Mesodermal cell (in vitro differentiated cells): ENCODE measurements at regions not wholly inside any gene's neighbourhood (a gene's known extent, or its start where the extent isn't known, plus 50 kb on each side); places are given as distances from the start of the nearest gene placed in this dataset.
"Not testable (repeated sequence)": the region's sequence is repeated elsewhere in the genome, so short reads cannot be mapped to it uniquely, and the experiment has no call there.

Source experiments
- H3K27ac ChIP-seq: 2 replicates; pipeline ENCODE4 v1.7.0; 2013; ENCODE audit warnings: mild to moderate bottlenecking, low read depth, low read length, moderate library complexity; ENCODE audit not compliant: severe bottlenecking
- H3K36me3 ChIP-seq: 2 replicates; pipeline ENCODE4 v1.7.1; 2013; ENCODE audit warnings: mild to moderate bottlenecking, low read length, moderate library complexity; ENCODE audit not compliant: control insufficient read depth, insufficient read depth
- H3K4me1 ChIP-seq: one replicate; pipeline ENCODE4 v1.7.1; 2013; ENCODE audit warnings: mild to moderate bottlenecking, low read length; ENCODE audit not compliant: insufficient read depth, control insufficient read depth, poor library complexity, severe bottlenecking
- H3K4me3 ChIP-seq: 2 replicates; pipeline ENCODE4 v1.7.0; 2013; ENCODE audit warnings: low read length, control low read depth, mild to moderate bottlenecking; ENCODE audit not compliant: insufficient read depth, poor library complexity, severe bottlenecking; ENCODE audit errors: extremely low read depth
- H3K9me3 ChIP-seq: 2 replicates; pipeline ENCODE4 v1.7.1; 2013; ENCODE audit warnings: mild to moderate bottlenecking, low read length, moderate library complexity; ENCODE audit not compliant: control insufficient read depth
- WGBS, 2 experiments: methylation state at CpG; one replicate each; pipeline ENCODE4 v1.1.5; 2013; ENCODE audit warnings: missing lambda C conversion rate in 2 of 2; ENCODE audit not compliant: insufficient coverage in 2 of 2; 5-methylcytosine and 5-hydroxymethylcytosine counted together

DNA sequence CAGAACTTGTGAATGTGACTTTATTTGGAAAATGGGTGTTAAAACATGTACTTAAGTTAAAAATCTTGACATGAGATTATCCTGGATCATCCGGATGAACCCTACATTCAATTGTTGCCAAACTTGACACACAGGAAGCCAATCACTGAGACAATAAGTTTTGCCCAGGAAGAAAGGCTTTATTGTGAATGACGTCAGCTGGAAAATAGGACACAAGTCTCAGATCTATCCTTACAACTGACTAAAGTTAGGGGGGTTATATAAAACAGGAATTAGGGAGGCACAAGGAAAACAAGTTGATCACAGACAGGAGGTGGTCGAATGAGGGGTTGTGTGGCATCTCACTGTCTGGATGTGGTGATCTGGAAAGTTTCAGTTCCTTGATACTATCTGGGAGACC is 126.9 kb downstream of the TTC8 start:
- Histone ChIP-seq H3K9me3 (peaks cover 19% of the 10 kb centered on the region), H3K4me3 (no peak overlapping the region), H3K27ac (no peak overlapping the region), H3K36me3 (no peaks in the 10 kb centered on the region), H3K4me1 (no peaks in the 10 kb centered on the region)
- WGBS, 2 experiments, result 76 to 94% methylated on average over 2 to 3 of the region's 3 CpGs

DNA sequence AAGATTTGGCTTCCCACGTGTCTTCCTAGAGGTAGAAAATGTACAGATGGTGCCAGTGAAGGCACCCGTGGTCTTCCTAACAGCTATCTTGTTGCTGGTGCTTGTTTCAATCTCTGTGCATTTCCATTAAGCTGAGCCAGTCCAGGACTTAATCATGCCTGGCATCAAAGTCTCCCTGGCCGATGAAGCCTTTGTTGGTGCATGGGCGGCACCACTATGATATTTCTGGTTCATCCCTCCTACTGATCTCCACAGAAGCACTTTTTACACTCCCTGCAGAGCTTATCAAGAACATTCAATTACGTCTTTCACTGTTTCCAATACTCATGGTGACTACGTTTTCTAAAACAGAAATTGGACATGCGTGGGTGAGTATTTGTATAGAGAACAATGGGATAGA is 128.4 kb downstream of the TTC8 start:
- Histone ChIP-seq H3K36me3 (no peaks in the 10 kb centered on the region), H3K9me3 (peaks cover 19% of the 10 kb centered on the region), H3K27ac (no peak overlapping the region), H3K4me1 (no peaks in the 10 kb centered on the region), H3K4me3 (no peak overlapping the region)
- 81 to 85% methylated on average over 4 to 5 of the region's 7 CpGs for WGBS, 2 experiments

DNA sequence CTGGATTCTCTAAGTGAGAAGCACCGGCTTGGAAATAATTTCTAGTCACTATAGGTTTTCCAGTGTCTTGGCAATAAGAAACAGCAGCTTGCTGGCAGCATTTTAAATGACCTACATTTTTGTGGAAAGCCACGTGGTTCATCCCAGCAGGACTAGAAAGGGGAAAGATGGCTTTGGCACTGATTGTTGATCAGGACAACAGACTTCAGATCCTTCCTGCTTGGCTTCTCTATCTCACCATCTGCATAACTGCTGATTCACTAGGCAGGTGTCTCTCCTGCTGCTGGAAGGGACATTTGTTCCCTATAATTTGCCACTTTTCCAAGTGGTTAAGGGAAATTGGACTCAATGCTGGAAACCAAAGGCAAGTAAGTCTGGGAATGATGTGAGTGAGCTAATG is 131.0 kb downstream of the TTC8 start:
- Histone ChIP-seq H3K36me3 (no peaks in the 10 kb centered on the region), H3K4me1 (no peaks in the 10 kb centered on the region), H3K4me3 (no peak overlapping the region), H3K27ac (no peak overlapping the region), H3K9me3 (peaks cover 19% of the 10 kb centered on the region)
- WGBS, 2 experiments, result 61 to 74% methylated on average over 2 of the region's 2 CpGs

DNA sequence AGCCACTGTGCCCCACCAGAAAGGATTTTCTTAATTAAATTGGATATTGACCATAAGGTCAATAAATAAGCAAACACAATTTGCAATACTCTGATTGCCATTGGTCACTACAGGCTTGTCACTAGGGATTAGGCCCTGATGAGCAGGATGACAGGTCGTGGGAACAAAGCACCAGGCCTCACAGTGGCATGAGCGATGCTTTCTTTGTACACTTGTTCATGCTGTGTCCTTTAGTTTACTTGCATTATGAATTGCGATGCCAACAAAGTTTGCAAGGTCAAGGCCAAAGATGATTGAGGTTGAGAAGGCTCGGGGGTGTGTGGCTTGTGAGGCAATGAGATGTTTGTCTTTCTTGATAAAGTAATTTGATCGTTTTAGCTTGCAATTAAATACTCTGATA is 136.0 kb downstream of the TTC8 start:
- no peaks in the 10 kb centered on the region for H3K9me3 ChIP-seq
- no peaks in the 10 kb centered on the region for H3K36me3 ChIP-seq
- no peak overlapping the region for H3K27ac ChIP-seq
- no peaks in the 10 kb centered on the region for H3K4me1 ChIP-seq
- WGBS, 2 experiments, result 85 to 88% methylated on average over 2 to 3 of the region's 5 CpGs
- H3K4me3 ChIP-seq, result no peak overlapping the region

DNA sequence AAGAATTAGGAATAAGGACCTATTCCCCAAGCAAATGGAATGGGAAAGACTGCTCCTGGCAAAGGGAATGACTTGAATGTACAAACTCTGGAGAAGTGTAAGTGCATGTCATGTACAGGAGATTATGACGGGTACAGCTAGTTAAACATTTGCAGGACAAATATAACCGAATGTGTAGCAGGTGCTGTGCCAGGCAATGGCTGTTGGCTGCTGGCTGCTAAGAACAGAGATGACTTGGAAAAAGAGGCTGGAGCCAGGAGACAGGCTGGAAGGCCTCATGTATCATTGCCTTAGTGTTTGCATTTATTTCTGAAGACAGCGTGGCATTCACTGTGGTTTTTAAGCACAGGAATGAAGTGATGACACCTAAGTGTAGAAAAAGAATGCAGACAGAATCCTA is 136.8 kb downstream of the TTC8 start:
- Histone ChIP-seq H3K4me1 (no peaks in the 10 kb centered on the region), H3K27ac (no peak overlapping the region), H3K4me3 (no peak overlapping the region), H3K9me3 (no peaks in the 10 kb centered on the region), H3K36me3 (no peaks in the 10 kb centered on the region)
- 89 to 95% methylated on average over 3 of the region's 3 CpGs for WGBS, 2 experiments

DNA sequence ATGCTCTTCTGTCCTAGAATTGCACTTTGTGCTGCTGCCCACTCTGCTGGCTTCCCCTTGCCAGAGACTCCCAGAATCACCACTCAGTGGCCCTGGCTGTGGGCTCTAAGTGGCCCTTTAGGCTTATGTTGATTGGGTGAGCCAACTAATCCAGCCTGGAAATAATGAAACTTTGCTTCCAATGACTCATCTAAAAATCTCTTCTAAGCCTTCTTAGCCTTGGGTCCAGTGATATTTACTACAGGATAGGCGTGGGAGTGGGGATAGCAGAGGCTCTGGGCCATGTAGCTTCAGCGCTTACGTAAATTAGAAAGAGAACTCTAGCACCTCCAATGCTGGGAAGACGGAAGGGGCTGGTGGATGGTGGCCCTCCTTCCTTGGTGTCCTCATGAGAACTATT is 137.9 kb downstream of the TTC8 start:
- H3K36me3 ChIP-seq, result no peaks in the 10 kb centered on the region
- H3K4me3 ChIP-seq, result no peak overlapping the region
- no peak overlapping the region for H3K27ac ChIP-seq
- WGBS, 2 experiments, result 80 to 84% methylated on average over 4 of the region's 4 CpGs
- H3K9me3 ChIP-seq, result no peaks in the 10 kb centered on the region
- no peaks in the 10 kb centered on the region for H3K4me1 ChIP-seq

DNA sequence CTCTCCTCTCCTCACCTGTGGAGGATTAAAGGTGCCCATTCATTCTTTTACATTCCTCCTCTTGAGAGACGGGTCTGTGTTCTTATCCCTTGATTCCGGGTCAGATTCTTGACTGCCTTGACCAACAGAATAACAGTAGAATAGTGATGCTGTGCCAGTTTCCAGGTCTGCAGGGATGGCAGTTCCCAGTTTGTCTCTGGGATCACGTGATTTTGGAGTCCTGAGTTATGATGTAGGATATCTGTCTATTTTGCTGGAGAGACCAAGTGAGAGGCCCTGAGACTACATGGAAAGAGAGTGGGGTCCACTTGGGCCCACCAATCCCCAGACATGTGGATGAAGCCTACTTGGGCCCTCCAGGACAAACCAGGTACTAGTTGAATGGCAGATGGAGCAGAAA is 142.8 kb downstream of the TTC8 start:
- Histone ChIP-seq H3K27ac (no peak overlapping the region), H3K36me3 (no peaks in the 10 kb centered on the region), H3K9me3 (no peaks in the 10 kb centered on the region), H3K4me3 (no peak overlapping the region), H3K4me1 (no peaks in the 10 kb centered on the region)
- 83 to 91% methylated on average over 2 to 3 of the region's 3 CpGs for WGBS, 2 experiments

DNA sequence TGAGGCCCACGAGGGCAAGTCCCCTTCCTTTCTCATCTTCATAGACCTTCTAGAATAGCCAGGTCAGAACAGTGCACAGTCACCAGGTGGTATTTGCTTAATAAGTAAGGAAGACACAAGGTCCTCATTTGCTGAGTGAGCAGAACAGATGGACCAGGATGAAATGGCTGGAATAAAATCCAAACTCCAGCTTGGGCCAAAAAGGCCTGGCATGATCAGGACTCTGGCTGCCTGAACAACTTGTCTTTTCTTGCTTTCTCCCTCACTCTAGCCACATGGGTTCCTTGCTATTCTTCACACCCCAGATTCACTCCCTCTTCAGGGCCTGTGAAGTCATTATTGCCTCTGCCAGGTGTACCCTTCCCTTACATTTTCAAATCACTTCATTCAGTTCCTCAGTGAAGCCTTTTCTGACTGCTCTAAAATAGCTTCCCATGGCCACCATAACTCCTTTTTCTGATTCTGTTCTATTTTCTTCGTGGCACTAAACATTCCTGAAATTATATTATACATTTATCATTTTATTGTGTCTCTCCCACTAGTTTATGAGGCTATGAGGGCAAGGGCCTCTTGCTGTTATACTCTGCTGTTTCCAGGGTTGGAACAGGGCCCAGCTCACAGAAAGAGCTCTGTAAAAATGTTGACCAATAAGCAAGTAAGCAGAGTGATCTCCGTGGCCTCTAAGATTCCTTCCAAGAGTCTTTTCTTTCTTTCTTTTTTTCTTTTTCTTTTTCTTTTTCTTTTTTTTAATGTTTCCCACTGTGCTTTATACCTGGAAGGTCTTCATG is 150.8 kb downstream of the TTC8 start:
- WGBS, 2 experiments, result 60% methylated on average over 1 of the region's 3 CpGs; no CpG with 5 or more reads in 1 of the 2 experiments
- Histone ChIP-seq H3K9me3 (no peaks in the 10 kb centered on the region), H3K36me3 (no peaks in the 10 kb centered on the region), H3K4me3 (no peak overlapping the region), H3K27ac (no peak overlapping the region), H3K4me1 (no peaks in the 10 kb centered on the region)

DNA sequence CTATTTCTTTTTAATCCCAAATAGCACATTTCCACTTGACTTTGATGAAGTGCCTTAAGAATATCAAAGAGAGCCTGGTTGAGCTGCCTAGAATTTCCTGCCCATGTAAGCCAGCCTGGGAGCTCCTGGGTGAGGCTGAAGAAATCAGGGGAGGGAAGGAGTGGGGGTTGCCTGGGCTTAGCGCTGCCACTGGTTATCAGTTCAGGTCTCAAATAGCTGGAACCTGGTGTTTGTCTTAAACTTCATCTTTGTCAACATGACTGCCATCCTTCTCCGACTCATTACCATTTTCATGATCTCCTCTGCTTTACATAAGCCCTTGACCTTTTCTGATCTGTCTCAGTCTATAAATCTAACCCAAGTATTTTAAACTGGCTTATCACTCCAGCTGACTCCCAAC is 151.5 kb downstream of the TTC8 start:
- Histone ChIP-seq H3K36me3 (no peaks in the 10 kb centered on the region), H3K27ac (no peak overlapping the region), H3K9me3 (no peaks in the 10 kb centered on the region), H3K4me3 (no peak overlapping the region), H3K4me1 (no peaks in the 10 kb centered on the region)
- WGBS, 2 experiments, result 78 to 90% methylated on average over 1 to 2 of the region's 2 CpGs

DNA sequence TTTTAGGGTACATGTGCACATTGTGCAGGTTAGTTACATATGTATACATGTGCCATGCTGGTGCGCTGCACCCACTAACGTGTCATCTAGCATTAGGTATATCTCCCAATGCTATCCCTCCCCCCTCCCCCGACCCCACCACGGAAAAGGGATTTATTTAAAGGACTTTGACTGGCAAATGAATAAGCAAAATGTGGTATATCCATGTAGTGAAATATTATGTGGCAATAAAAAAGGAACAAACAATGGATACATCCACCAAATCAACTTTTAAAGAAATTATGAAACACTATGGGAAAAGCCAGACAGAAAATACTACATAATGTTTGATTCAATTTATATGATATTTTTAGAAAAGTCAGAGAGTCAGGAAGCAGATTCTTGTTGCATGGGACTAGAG is 156.5 kb downstream of the TTC8 start:
- H3K36me3 ChIP-seq, H3K4me3 ChIP-seq, H3K27ac ChIP-seq, H3K9me3 ChIP-seq: not testable (repeated sequence)
- WGBS, 2 experiments, result no CpG with 5 or more reads among the region's 4 CpGs
- peaks cover 17% of the 10 kb centered on the region for H3K4me1 ChIP-seq

DNA sequence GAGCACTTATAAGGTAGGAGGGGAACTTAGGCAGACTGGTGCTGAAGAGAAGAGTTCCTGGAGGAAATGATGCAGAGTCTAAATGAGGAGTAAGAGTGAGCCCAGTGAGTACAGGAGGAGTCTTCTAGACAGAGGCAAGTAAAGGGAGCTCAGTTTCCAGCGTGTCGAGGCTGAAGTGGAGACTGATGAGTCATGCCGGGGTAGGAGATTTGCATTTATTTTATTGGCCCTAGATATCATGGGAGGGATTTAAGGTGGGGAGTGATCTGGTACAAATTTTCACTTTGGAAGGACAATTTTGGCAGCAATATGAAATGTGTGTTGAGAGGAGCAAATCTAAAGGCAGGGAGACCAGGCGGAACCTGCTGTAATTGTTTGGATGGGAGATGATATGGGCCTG is 157.5 kb downstream of the TTC8 start:
- Histone ChIP-seq H3K27ac (no peak overlapping the region), H3K9me3 (no peaks in the 10 kb centered on the region), H3K36me3 (no peaks in the 10 kb centered on the region), H3K4me1 (peaks cover 17% of the 10 kb centered on the region), H3K4me3 (no peak overlapping the region)
- WGBS, 2 experiments, result 83 to 100% methylated on average over 4 of the region's 4 CpGs
